Spleen (tissue), 7 donors: ENCODE measurements at regions not wholly inside any gene's neighbourhood (a gene's known extent, or its start where the extent isn't known, plus 50 kb on each side); places are given as distances from the start of the nearest gene placed in this dataset.

Experiments used
- CTCF ChIP-seq, 11 experiments: fragments of 200-600 bp in 7 of 11; fragments of 450-650 bp in 4 of 11; sonication (generic) in 4 of 11; IDR thresholded peaks in 8 of 11; conservative IDR thresholded peaks in 3 of 11; 1 replicate in 7 of 11; 2 replicates in 4 of 11; pipeline versions ENCODE4 v1.4.0 to v1.8.0; 2016 to 2021; ENCODE audit warnings: antibody characterized with exemption in 11 of 11, inconsistent platforms in 4 of 11, mild to moderate bottlenecking in 1 of 11
- POLR2A ChIP-seq, 3 donors: fragments of 450-650 bp; IDR thresholded peaks; one replicate each; pipeline ENCODE4 v1.5.1; 2017; ENCODE audit warnings: antibody characterized with exemption in 3 of 3, mild to moderate bottlenecking in 1 of 3
- POLR2AphosphoS5 ChIP-seq, 3 donors: sonication (generic); formaldehyde crosslinking; IDR thresholded peaks; one replicate each; pipeline ENCODE4 v1.5.1; 2017; ENCODE audit warnings: antibody characterized with exemption in 3 of 3
- donor health status: DM: no; HTN: no; CAD: no; lungs with moderate emphysema.
- donor health status: DM: no; HTN: no; CAD: no.
- donor health status: DM: no; HTN: no; CAD: no.

GRCh38 chr5:98656796-98657195 lies 116.7 kb upstream of the RGMB start:
- TF ChIP-seq CTCF (IDR thresholded peaks at IDR 0.05 in 8 of 11, conservative IDR thresholded peaks at IDR 0.05 in 3 of 11) (no peak), POLR2A (IDR thresholded peaks at IDR 0.05) (no peak), POLR2AphosphoS5 (IDR thresholded peaks at IDR 0.05) (no peak)
